HG02798 (cell line): ENCODE measurements at regions not wholly inside any gene's neighbourhood (a gene's known extent, or its start where the extent isn't known, plus 50 kb on each side); places are given as distances from the start of the nearest gene placed in this dataset.
"Not testable (repeated sequence)": the region's sequence is repeated elsewhere in the genome, so short reads cannot be mapped to it uniquely, and the experiment has no call there.

Experiments used
- ATAC-seq: cut with Tn5 transposase; IDR thresholded peaks from one replicate; pipeline ENCODE4 v1.9.1; 2021; ENCODE audit warnings: mild to moderate bottlenecking; ENCODE audit not compliant: unreplicated experiment, poor library complexity

DNA sequence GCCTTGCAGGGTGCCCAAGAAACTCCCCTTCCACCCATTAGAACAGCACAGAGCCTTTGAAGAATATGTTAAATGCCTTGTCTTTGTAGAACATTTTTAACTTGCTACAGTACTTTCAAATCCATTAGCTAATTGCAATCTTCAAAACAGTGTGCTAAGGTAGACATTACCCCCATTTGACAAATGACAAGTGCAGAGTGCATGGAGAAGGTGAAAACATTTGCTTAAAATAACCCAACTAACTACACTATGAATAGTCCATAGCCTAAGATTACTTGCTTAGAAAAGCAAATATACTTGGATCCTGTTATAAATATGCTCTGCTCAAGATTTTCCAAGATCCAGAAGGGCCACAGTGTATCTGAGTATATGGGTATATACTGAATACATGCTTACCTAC lies 87.0 kb upstream of the G2E3 start:
- ATAC-seq, result no peak

DNA sequence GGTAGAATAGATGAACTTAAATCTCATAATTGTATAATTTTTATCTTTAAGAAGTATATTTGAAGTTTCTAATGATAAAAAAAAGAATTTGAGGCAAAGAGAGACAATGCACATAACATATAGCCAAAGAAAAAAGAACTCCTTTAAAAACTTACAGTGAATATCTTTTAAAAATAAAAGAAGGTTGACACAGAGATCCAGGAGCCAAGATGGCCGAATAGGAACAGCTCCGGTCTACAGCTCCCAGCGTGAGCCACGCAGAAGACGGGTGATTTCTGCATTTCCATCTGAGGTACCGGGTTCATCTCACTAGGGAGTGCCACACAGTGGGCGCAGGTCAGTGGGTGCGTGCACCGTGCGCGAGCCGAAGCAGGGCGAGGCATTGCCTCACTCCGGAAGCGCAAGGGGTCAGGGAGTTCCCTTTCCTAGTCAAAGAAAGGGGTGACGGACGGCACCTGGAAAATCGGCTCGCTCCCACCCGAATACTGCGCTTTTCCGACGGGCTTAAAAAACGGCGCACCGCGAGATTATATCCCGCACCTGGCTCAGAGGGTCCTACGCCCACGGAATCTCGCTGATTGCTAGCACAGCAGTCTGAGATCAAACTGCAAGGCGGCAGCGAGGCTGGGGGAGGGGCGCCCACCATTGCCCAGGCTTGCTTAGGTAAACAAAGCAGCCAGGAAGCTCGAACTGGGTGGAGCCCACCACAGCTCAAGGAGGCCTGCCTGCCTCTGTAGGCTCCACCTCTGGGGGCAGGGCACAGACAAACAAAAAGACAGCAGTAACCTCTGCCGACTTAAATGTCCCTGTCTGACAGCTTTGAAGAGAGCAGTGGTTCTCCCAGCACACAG lies 84.9 kb upstream of the G2E3 start:
- ATAC-seq, result not testable (repeated sequence)

DNA sequence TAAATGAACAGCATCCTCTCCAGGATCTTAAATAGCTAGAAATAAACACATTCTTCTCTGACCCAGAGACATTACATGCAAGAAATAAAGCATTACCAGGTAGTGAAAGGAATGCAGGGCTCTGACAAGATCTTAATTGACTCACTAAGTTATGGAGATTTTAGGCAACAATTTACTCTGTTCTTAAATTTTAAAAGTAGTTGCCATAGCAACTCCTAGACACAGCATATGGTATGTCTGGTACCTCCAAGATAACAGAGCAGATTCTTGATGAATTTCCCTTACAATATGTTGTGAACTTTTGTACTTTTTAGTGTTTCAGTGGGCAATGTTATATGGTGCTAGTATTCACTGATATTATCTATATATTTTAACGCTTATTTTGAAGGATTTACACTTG lies 76.7 kb upstream of the G2E3 start:
- ATAC-seq, result no peak

DNA sequence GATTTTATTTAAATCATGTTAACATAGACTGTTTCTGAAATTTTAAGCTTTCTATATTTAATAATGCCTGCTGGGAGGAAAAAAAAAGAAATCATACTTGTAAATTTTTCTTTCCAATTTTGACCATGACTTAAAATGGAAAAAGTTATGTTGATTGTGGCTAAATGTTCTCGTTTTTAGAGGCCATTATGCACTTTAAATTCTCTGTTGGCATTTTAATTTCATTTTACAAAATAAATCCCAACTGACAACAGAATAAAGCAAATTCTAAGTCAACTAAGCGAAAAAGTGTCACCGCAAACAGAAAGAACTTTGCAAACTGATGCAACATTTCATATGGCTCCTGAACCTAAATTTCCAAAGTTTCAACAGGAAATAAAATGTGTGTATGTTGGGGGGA lies 74.8 kb upstream of the G2E3 start:
- ATAC-seq, result no peak

DNA sequence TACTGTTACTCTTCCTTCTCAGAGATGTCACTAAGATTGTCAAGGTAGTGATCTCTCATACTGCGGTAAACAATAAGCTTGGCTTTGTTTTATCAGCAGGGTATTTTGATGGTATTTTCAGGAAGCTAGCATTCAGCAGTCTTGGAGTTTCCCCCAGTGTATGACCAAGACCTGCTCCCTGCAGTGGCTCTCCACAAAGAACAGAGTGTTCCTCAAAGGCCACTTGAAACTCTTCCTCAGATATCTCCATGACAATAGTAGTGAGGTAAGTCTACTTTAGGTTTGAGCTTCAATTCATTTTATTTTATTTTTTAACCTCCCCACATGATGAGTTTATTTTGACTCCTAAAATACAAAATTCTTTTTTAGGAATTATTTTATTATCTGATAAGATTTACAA lies 74.0 kb upstream of the G2E3 start:
- no peak for ATAC-seq

DNA sequence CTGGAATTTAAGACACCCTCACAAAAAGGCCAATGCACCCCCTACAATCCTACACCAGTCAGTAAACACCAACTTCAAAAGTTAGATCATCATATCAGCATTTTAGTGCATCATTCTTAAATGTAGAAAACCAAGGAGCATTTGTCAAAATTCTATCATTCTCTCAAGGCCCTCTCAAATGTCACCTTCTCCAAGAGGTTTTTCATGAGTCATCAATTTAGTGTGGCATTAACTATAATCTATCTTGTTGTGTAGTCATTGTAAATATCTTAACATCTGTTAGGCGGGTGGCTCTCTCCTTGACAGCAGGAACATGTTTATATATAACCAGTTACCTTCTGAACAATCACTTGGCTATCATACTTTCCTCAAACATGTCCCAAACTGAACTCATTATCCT lies 62.1 kb upstream of the G2E3 start:
- no peak for ATAC-seq

DNA sequence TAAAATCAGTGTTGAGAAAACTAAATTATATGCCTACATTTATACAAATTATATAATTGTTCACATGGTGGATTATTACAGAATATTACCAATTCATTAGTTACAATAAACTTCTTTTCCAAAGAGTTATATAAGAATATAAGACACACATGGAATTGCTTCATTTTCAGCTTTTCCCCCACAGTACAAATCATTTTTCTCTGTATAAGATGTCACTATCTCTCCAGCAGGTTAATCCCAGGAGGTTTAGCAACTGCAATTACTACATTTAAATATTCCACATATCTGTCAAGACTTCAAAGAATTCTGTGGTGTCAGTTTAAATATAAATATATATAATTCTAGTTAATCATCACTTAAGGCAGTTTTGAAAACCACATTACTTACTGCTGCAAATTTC lies 59.6 kb upstream of the G2E3 start:
- ATAC-seq, result no peak

DNA sequence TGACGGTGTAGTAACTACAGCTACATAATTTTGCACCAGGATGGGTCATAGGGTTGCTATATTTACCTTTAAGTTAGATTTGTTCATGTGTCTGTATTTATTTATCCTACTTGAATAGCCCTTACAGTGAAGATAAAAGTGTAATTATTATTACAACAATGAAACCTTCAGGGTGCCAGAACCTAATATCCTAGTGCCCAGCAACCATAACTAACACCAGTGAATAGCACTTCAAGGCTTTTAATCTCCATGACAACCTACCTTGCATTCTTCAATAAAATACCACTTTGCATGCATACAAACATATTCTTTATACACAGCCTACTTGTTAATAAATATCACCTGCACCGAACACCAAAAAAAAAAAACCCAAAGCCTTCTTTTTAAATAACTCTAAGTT lies 58.7 kb upstream of the G2E3 start:
- no peak for ATAC-seq

DNA sequence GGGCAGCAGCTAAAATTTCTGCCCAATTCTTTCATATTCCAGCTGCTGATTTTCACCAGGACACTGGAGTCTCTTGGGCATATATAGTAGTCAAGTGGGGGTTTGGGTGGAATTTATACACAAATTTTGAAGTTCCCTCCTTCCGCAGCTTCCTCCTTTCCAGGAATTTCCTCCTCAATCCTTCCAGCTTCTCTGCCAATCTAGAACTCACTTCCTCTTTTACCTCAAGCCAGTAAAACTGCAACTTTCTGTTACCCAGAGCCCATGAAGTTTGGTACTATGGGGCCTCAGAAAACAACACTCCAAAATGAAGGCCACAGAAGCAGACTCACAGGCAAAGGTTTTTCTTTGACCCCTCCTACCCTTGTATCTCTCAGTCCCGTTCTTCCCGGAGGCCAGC lies 51.7 kb upstream of the G2E3 start:
- no peak for ATAC-seq
